H1 (cell line): ENCODE measurements at regions not wholly inside any gene's neighbourhood (a gene's known extent, or its start where the extent isn't known, plus 50 kb on each side); places are given as distances from the start of the nearest gene placed in this dataset.

Experiments used
- CTCF ChIA-PET: fragments of 300-600 bp; sonication (Branson Sonifier 250); formaldehyde crosslinking; loops from one replicate; lab custom pipeline; 2021; ENCODE audit not compliant: partially characterized antibody; lab: Charles Lee
- POLR2A ChIA-PET: fragments of 300-600 bp; sonication (Branson Sonifier 250); formaldehyde crosslinking; loops from one replicate; lab custom pipeline; 2021; ENCODE audit warnings: inconsistent platforms; ENCODE audit not compliant: partially characterized antibody; lab: Charles Lee
- DNase-seq, 2 experiments: peaks; one replicate each; pipeline versions ENCODE4 v3.0.0 to v3.0.0-alpha.2; 2010 to 2022; ENCODE audit warnings: low spot score in 2 of 2, low read depth in 1 of 2, mixed read lengths in 1 of 2
- FAIRE-seq: peaks from 2 replicates; lab custom pipeline; 2011; peaks lifted over from hg19 to GRCh38; lab: Jason Lieb, UNC
- H2AFZ ChIP-seq: 2 replicates; pipeline ENCODE4 v1.8.1; 2012; ENCODE audit warnings: low read length, inconsistent platforms
- H2AK5ac ChIP-seq: 2 replicates; pipeline ENCODE4 v1.6.1; 2013; ENCODE audit warnings: low read depth, low read length
- H2BK120ac ChIP-seq: replicated peaks from 2 replicates; pipeline ENCODE3; 2013; ENCODE audit warnings: low read depth, low read length, inconsistent platforms
- H2BK12ac ChIP-seq: 2 replicates; pipeline ENCODE4 v1.6.1; 2013; ENCODE audit warnings: low read depth, low read length
- H2BK15ac ChIP-seq: 2 replicates; pipeline ENCODE4 v1.6.1; 2013; ENCODE audit warnings: low read length
- H2BK20ac ChIP-seq: 2 replicates; pipeline ENCODE4 v1.6.1; 2013; ENCODE audit warnings: low read length
- H2BK5ac ChIP-seq: 2 replicates; pipeline ENCODE4 v1.6.1; 2013; ENCODE audit warnings: low read depth, low read length
- H3K14ac ChIP-seq: 2 replicates; pipeline ENCODE4 v1.6.1; 2013; ENCODE audit warnings: inconsistent platforms; ENCODE audit not compliant: insufficient read length
- H3K18ac ChIP-seq: 2 replicates; pipeline ENCODE4 v1.6.1; 2013; ENCODE audit warnings: low read length; ENCODE audit errors: extremely low read depth
- H3K23ac ChIP-seq: 2 replicates; pipeline ENCODE4 v1.6.1; 2013; ENCODE audit warnings: inconsistent platforms; ENCODE audit not compliant: insufficient read length
- H3K23me2 ChIP-seq: 2 replicates; pipeline ENCODE4 v1.6.1; 2013; ENCODE audit warnings: low read depth, low read length
- H3K27ac ChIP-seq: 2 replicates; pipeline ENCODE4 v1.6.1; 2011; ENCODE audit warnings: low read depth, low read length, inconsistent platforms
- H3K27me3 ChIP-seq, 4 experiments: replicated peaks in 1 of 4; 1 replicate in 1 of 4; 2 replicates in 3 of 4; pipeline versions ENCODE4 v1.6.1 to v1.8.1; 2011 to 2013; ENCODE audit warnings: low read length in 3 of 4, mild to moderate bottlenecking in 3 of 4, inconsistent platforms in 2 of 4, mixed read lengths in 2 of 4, moderate library complexity in 1 of 4; ENCODE audit not compliant: control insufficient read depth in 3 of 4, insufficient read depth in 3 of 4; ENCODE audit errors: extremely low read depth in 1 of 4
- H3K36me3 ChIP-seq, 4 experiments: 2 replicates each; pipeline versions ENCODE4 v1.6.1 to v1.8.1; 2011 to 2013; ENCODE audit warnings: mild to moderate bottlenecking in 4 of 4, low read length in 3 of 4, moderate library complexity in 2 of 4, control low read depth in 1 of 4, inconsistent platforms in 1 of 4; ENCODE audit not compliant: insufficient read depth in 4 of 4, control insufficient read depth in 2 of 4
- H3K4ac ChIP-seq: replicated peaks from 2 replicates; pipeline ENCODE3; 2013; ENCODE audit warnings: low read length, low read depth, mixed read lengths, inconsistent platforms; ENCODE audit not compliant: insufficient read length
- H3K4me1 ChIP-seq, 4 experiments: replicated peaks in 1 of 4; 1 replicate in 1 of 4; 2 replicates in 3 of 4; pipeline versions ENCODE4 v1.6.1 to v1.8.1; 2011 to 2013; ENCODE audit warnings: low read length in 3 of 4, inconsistent platforms in 2 of 4, mixed read lengths in 1 of 4; ENCODE audit not compliant: insufficient read depth in 4 of 4, control insufficient read depth in 3 of 4
- H3K4me2 ChIP-seq, 2 experiments: 2 replicates each; pipeline versions ENCODE4 v1.6.1 to v1.8.1; 2011 to 2013; ENCODE audit warnings: low read depth in 2 of 2, low read length in 2 of 2, control low read depth in 1 of 2, inconsistent platforms in 1 of 2, mild to moderate bottlenecking in 1 of 2; ENCODE audit not compliant: insufficient read depth in 1 of 2
- H3K4me3 ChIP-seq, 4 experiments: fragments of 200-600, 300-600 bp in 1 of 4; sonication (generic), shearing (Covaris generic), sonication (Bioruptor Twin) in 1 of 4; 2 replicates each; pipeline versions ENCODE4 v1.5.1 to v1.8.1; 2011 to 2016; ENCODE audit warnings: low read length in 4 of 4, low read depth in 3 of 4, control low read depth in 2 of 4, inconsistent platforms in 2 of 4, mild to moderate bottlenecking in 2 of 4, mixed read lengths in 1 of 4, moderate library complexity in 1 of 4; ENCODE audit not compliant: insufficient read depth in 2 of 4; ENCODE audit errors: extremely low read depth in 1 of 4
- H3K56ac ChIP-seq: replicated peaks from 2 replicates; pipeline ENCODE3; 2013; ENCODE audit warnings: low read depth, mild to moderate bottlenecking, mixed read lengths, low read length, inconsistent platforms; ENCODE audit not compliant: insufficient read length
- H3K79me1 ChIP-seq: 2 replicates; pipeline ENCODE4 v1.6.1; 2013; ENCODE audit warnings: low read depth, low read length, control low read depth
- H3K79me2 ChIP-seq, 2 experiments: 2 replicates each; pipeline versions ENCODE4 v1.6.1 to v1.8.1; 2012 to 2013; ENCODE audit warnings: low read length in 2 of 2, mild to moderate bottlenecking in 2 of 2, inconsistent platforms in 1 of 2; ENCODE audit not compliant: insufficient read depth in 2 of 2, control insufficient read depth in 1 of 2
- H3K9ac ChIP-seq, 4 experiments: replicated peaks in 1 of 4; 1 replicate in 1 of 4; 2 replicates in 3 of 4; pipeline versions ENCODE4 v1.6.1 to v1.8.1; 2011 to 2013; ENCODE audit warnings: low read depth in 3 of 4, low read length in 3 of 4, control low read depth in 2 of 4, mild to moderate bottlenecking in 2 of 4, moderate library complexity in 2 of 4, inconsistent platforms in 1 of 4; ENCODE audit errors: extremely low read depth in 1 of 4
- H3K9me3 ChIP-seq, 2 experiments: 2 replicates each; pipeline versions ENCODE4 v1.6.1 to v1.8.1; 2012 to 2013; ENCODE audit warnings: mild to moderate bottlenecking in 2 of 2, moderate library complexity in 2 of 2, control low read depth in 1 of 2, inconsistent platforms in 1 of 2, low read depth in 1 of 2, low read length in 1 of 2, mixed read lengths in 1 of 2; ENCODE audit not compliant: insufficient read depth in 2 of 2
- H4K20me1 ChIP-seq, 2 experiments: replicated peaks in 1 of 2; 2 replicates each; pipeline versions ENCODE3 to v1.8.1; 2011 to 2013; ENCODE audit warnings: inconsistent platforms in 2 of 2, low read length in 2 of 2, mild to moderate bottlenecking in 1 of 2; ENCODE audit not compliant: insufficient read depth in 2 of 2, control insufficient read depth in 1 of 2
- H4K5ac ChIP-seq: 2 replicates; pipeline ENCODE4 v1.6.1; 2013; ENCODE audit warnings: low read length, low read depth, mixed read lengths, inconsistent platforms; ENCODE audit not compliant: insufficient read length
- H4K8ac ChIP-seq: 2 replicates; pipeline ENCODE4 v1.8.0; 2013; ENCODE audit warnings: mild to moderate bottlenecking, moderate library complexity, low read length, inconsistent platforms; ENCODE audit not compliant: insufficient read depth; ENCODE audit errors: extremely low read depth
- H4K91ac ChIP-seq: replicated peaks from 2 replicates; pipeline ENCODE3; 2013; ENCODE audit warnings: low read length, mixed read lengths, inconsistent platforms; ENCODE audit not compliant: insufficient read length
- BRCA1 ChIP-seq: IDR thresholded peaks from 2 replicates; pipeline ENCODE4 v1.6.1; 2012; ENCODE audit warnings: low read depth, low read length, improper control_type of control experiment
- CHD2 ChIP-seq: IDR thresholded peaks from 2 replicates; pipeline ENCODE4 v1.6.1; 2012; ENCODE audit warnings: low read length, improper control_type of control experiment
- CREB1 ChIP-seq: IDR thresholded peaks from 2 replicates; pipeline ENCODE4 v1.6.1; 2012; ENCODE audit warnings: inconsistent platforms
- CTBP2 ChIP-seq: IDR thresholded peaks from 2 replicates; pipeline ENCODE4 v1.7.0; 2011; ENCODE audit warnings: borderline replicate concordance, mild to moderate bottlenecking, moderate library complexity, mixed read lengths, low read length; ENCODE audit not compliant: insufficient read depth, insufficient read length
- EZH2 ChIP-seq: fragments of 200-600 bp; sonication (generic); IDR thresholded peaks from 2 replicates; pipeline ENCODE4 v1.7.1; 2012; ENCODE audit warnings: low read depth, mild to moderate bottlenecking, moderate library complexity, low read length, inconsistent platforms; ENCODE audit not compliant: severe bottlenecking
- JUN ChIP-seq: IDR thresholded peaks from 2 replicates; pipeline ENCODE4 v1.6.1; 2011; ENCODE audit warnings: low read depth, mild to moderate bottlenecking, improper control_type of control experiment, low read length
- KDM1A ChIP-seq: fragments of 200-600, 300-600 bp; sonication (generic); IDR thresholded peaks from 2 replicates; pipeline ENCODE4 v1.7.1; 2016; ENCODE audit warnings: mild to moderate bottlenecking, low read length, borderline replicate concordance
- NRF1 ChIP-seq: IDR thresholded peaks from 2 replicates; pipeline ENCODE4 v1.6.1; 2011; ENCODE audit warnings: mild to moderate bottlenecking, low read depth, low read length, improper control_type of control experiment
- POLR2A ChIP-seq, 2 experiments: IDR thresholded peaks; 1 replicate in 1 of 2; 2 replicates in 1 of 2; pipeline ENCODE4 v1.6.1; 2011; ENCODE audit warnings: low read depth in 2 of 2, low read length in 2 of 2, mild to moderate bottlenecking in 2 of 2; ENCODE audit errors: control extremely low read depth in 1 of 2
- POLR2AphosphoS5 ChIP-seq: IDR thresholded peaks from 2 replicates; pipeline ENCODE4 v1.6.1; 2011; ENCODE audit warnings: low read depth, low read length
- RBBP5 ChIP-seq: IDR thresholded peaks from 2 replicates; pipeline ENCODE4 v1.7.1; 2012; ENCODE audit warnings: low read depth, mild to moderate bottlenecking, inconsistent platforms, low read length, moderate library complexity, borderline replicate concordance
- SIX5 ChIP-seq: IDR thresholded peaks from 2 replicates; pipeline ENCODE4 v1.6.1; 2011; ENCODE audit warnings: mild to moderate bottlenecking, low read depth, low read length
- TAF7 ChIP-seq: optimal IDR thresholded peaks from 2 replicates; pipeline ENCODE3; 2011; ENCODE audit warnings: low read depth, mild to moderate bottlenecking, inconsistent platforms, low read length, moderate library complexity, borderline replicate concordance
- TBP ChIP-seq: IDR thresholded peaks from 2 replicates; pipeline ENCODE4 v1.6.1; 2011; ENCODE audit warnings: low read depth, low read length, improper control_type of control experiment
- YY1 ChIP-seq: IDR thresholded peaks from 2 replicates; pipeline ENCODE4 v1.6.1; 2011; ENCODE audit warnings: low read depth, mild to moderate bottlenecking, low read length
- WGBS, 2 experiments: shearing (Covaris generic) in 1 of 2; methylation state at CpG; one replicate each; pipeline versions ENCODE4 v1.1.6 to v1.1.7; 2013 to 2015; ENCODE audit warnings: low lambda C conversion rate in 2 of 2, mixed read lengths in 2 of 2, inconsistent platforms in 1 of 2, low coverage in 1 of 2, missing lambda C conversion rate in 1 of 2; ENCODE audit not compliant: insufficient replicate concordance in 2 of 2, insufficient coverage in 1 of 2, insufficient read length in 1 of 2; ENCODE audit errors: extremely low coverage in 1 of 2, missing lambda C conversion rate in 1 of 2; 5-methylcytosine and 5-hydroxymethylcytosine counted together
- TF ChIP-seq, protein P1 (sequence below): IDR thresholded peaks from 2 replicates; pipeline ENCODE4 v1.6.1; 2012; ENCODE audit warnings: inconsistent platforms

DNA sequence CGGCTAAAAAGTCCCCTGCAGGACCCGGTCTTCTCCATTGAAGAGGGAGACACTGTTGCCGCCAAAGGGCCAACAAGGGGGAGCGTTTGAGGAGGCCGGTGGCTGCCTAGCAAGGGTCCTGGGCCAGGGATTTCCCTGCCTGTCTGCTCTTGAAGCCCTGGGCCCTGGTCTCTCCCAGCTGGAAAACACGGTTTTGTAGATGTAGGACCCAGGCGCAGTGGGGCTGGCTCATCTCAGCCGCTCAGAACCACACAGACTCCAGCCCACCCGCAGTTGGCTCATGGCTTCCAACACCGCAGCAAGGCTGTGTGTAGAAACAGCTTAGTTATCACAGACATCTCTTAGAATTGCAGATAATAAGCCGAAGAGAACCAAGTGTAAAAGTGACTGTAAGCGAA is 57.1 kb upstream of the TWIST2 start:
- Histone ChIP-seq H4K8ac (no peak overlapping the region; the same call in 1 of the 2 replicates), H4K91ac (no peak overlapping the region), H3K9ac (no peak overlapping the region), H3K18ac (no peak overlapping the region), H2AK5ac (no peak overlapping the region), H3K14ac (no peak overlapping the region), H2BK12ac (no peak overlapping the region), H2AFZ (no peak overlapping the region), H3K36me3 (no peaks in the 10 kb centered on the region), H3K79me1 (no peaks in the 10 kb centered on the region), H3K4me1 (no peaks in the 10 kb centered on the region), H2BK15ac (no peak overlapping the region), H2BK120ac (no peak overlapping the region), H3K27me3 (no peaks in the 10 kb centered on the region), H2BK20ac (no peak overlapping the region), H3K4me2 (no peak overlapping the region), H3K4ac (no peak overlapping the region), H3K9me3 (peaks cover 0 to 10% of the 10 kb centered on the region in 2 experiments; a peak in 1 of 4 replicates), H3K23ac (no peak overlapping the region), H3K56ac (no peak overlapping the region), H3K27ac (no peak overlapping the region), H4K20me1 (no peaks in the 10 kb centered on the region), H3K79me2 (no peaks in the 10 kb centered on the region), H4K5ac (no peak overlapping the region), H3K23me2 (no peaks in the 10 kb centered on the region), H3K4me3 (no peak overlapping the region), H2BK5ac (no peak overlapping the region)
- ChIA-PET CTCF (interaction anchor here (0.6 kb wide), 1 partner anchor 107 kb away, joined by 3 read pairs; no protein-coding TSS in a partner anchor), POLR2A (no interaction called here)
- no peak for DNase-seq
- no peak for FAIRE-seq
- WGBS, 2 experiments, result 75% methylated on average over 12 of the region's 12 CpGs; no CpG with 5 or more reads in 1 of the 2 experiments
- no peak for TF ChIP-seq BRCA1
- TF ChIP-seq JUN, result no peak
- no peak for TF ChIP-seq KDM1A
- no peak for TF ChIP-seq EZH2
- TF ChIP-seq RBBP5, result no peak
- no peak for TF ChIP-seq POLR2A (IDR thresholded peaks at IDR 0.05; ENCODE audit: control extremely low read depth in 1 of 2, low read depth in 2 of 2, low read length in 2 of 2)
- TF ChIP-seq CREB1, result no peak
- no peak for TF ChIP-seq YY1
- no peak for TF ChIP-seq NRF1
- no peak for TF ChIP-seq POLR2AphosphoS5
- TF ChIP-seq CHD2, result no peak
- TF ChIP-seq, protein P1, sequence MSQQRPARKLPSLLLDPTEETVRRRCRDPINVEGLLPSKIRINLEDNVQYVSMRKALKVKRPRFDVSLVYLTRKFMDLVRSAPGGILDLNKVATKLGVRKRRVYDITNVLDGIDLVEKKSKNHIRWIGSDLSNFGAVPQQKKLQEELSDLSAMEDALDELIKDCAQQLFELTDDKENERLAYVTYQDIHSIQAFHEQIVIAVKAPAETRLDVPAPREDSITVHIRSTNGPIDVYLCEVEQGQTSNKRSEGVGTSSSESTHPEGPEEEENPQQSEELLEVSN, result no peak
- TF ChIP-seq CTBP2, result no peak
- TF ChIP-seq SIX5, result no peak
- no peak for TF ChIP-seq TBP
- no peak for TF ChIP-seq TAF7
